GM12878 (cell line): ENCODE measurements at regions not wholly inside any gene's neighbourhood (a gene's known extent, or its start where the extent isn't known, plus 50 kb on each side); places are given as distances from the start of the nearest gene placed in this dataset.
"Not testable (repeated sequence)": the region's sequence is repeated elsewhere in the genome, so short reads cannot be mapped to it uniquely, and the experiment has no call there.

Source experiments
- ATAC-seq: fragments of 200-7000 bp; cut with Tn5 transposase; 3 replicates; pipeline ENCODE4 v1.9.1; 2020; ENCODE audit warnings: mild to moderate bottlenecking, moderate library complexity
- BruUV-seq: library from RNA; stranded (reverse); fragments of 400-500 nt; replicated peaks from 2 replicates; lab custom pipeline; 2021; lab: Mats Ljungman, UMichigan
- CTCF ChIA-PET: fragments of 300-600 bp; sonication (Branson Sonifier 250); formaldehyde crosslinking; extraction: SDS; loops from one replicate; lab custom pipeline; 2021; ENCODE audit warnings: inconsistent platforms; lab: Yijun Ruan, JAX
- POLR2A ChIA-PET: fragments of 350-600 bp; formaldehyde crosslinking; extraction: SDS; loops from one replicate; lab custom pipeline; 2021; ENCODE audit warnings: inconsistent platforms; lab: Charles Lee
- RAD21 ChIA-PET: fragments of 300-600 bp; sonication (Branson Sonifier 250); formaldehyde crosslinking; loops from one replicate; lab custom pipeline; 2023; ENCODE audit warnings: antibody characterized with exemption; ENCODE audit not compliant: unreplicated experiment; lab: Charles Lee
- SMC1A ChIA-PET: fragments of 300-600 bp; sonication (Branson Sonifier 250); formaldehyde crosslinking; loops from one replicate; lab custom pipeline; 2023; ENCODE audit not compliant: unreplicated experiment, uncharacterized antibody; lab: Charles Lee
- DNase-seq: peaks from one replicate; pipeline ENCODE4 v3.0.0-alpha.2; 2011; ENCODE audit warnings: low read depth, low spot score
- FAIRE-seq: peaks from 3 replicates; lab custom pipeline; 2011; peaks lifted over from hg19 to GRCh38; lab: Jason Lieb, UNC
- H2AFZ ChIP-seq: 2 replicates; pipeline ENCODE4 v1.6.0; 2011; ENCODE audit warnings: low read depth, low read length, control low read depth; ENCODE audit not compliant: control insufficient read depth
- H3K27ac ChIP-seq: 2 replicates; pipeline ENCODE4 v1.5.1; 2011; ENCODE audit warnings: control low read depth; ENCODE audit not compliant: control insufficient read depth, insufficient read depth
- H3K27me3 ChIP-seq, 2 experiments: replicated peaks in 1 of 2; 2 replicates each; pipeline versions ENCODE4 v1.6.0 to v1.6.1; 2011; ENCODE audit warnings: low read length in 1 of 2; ENCODE audit not compliant: control insufficient read depth in 2 of 2, insufficient read depth in 2 of 2
- H3K36me3 ChIP-seq, 2 experiments: 2 replicates each; pipeline ENCODE4 v1.5.1; 2011; ENCODE audit warnings: low read length in 1 of 2; ENCODE audit not compliant: control insufficient read depth in 2 of 2, insufficient read depth in 2 of 2
- H3K4me1 ChIP-seq: 2 replicates; pipeline ENCODE4 v1.6.1; 2011; ENCODE audit warnings: mild to moderate bottlenecking, low read length, moderate library complexity, mixed read lengths; ENCODE audit not compliant: control insufficient read depth, insufficient read depth
- H3K4me2 ChIP-seq: 2 replicates; pipeline ENCODE4 v1.6.0; 2011; ENCODE audit warnings: control low read depth; ENCODE audit not compliant: control insufficient read depth, insufficient read depth
- H3K4me3 ChIP-seq: fragments of 200-600 bp; sonication (generic); 2 replicates; pipeline ENCODE4 v1.5.1; 2016
- H3K79me2 ChIP-seq: 2 replicates; pipeline ENCODE4 v1.6.0; 2011; ENCODE audit warnings: low read length; ENCODE audit not compliant: control insufficient read depth, insufficient read depth
- H3K9ac ChIP-seq: 2 replicates; pipeline ENCODE4 v1.8.0; 2011; ENCODE audit warnings: low read length, control low read depth, mixed read lengths; ENCODE audit not compliant: control insufficient read depth, insufficient read depth
- H3K9me3 ChIP-seq: replicated peaks from 3 replicates; pipeline ENCODE4 v1.5.1; 2011; ENCODE audit warnings: mild to moderate bottlenecking, low read length; ENCODE audit not compliant: control insufficient read depth, insufficient read depth
- H4K20me1 ChIP-seq: 2 replicates; pipeline ENCODE4 v1.6.0; 2011; ENCODE audit not compliant: control insufficient read depth, insufficient read depth
- IKZF1 ChIP-seq: fragments of 450-650 bp; conservative IDR thresholded peaks from 2 replicates; pipeline ENCODE4 v1.6.1; 2017; ENCODE audit warnings: antibody characterized with exemption, mild to moderate bottlenecking
- PBX3 ChIP-seq: IDR thresholded peaks from 2 replicates; pipeline ENCODE4 v1.6.1; 2011; ENCODE audit warnings: mild to moderate bottlenecking, low read depth, low read length, moderate library complexity; ENCODE audit not compliant: insufficient replicate concordance
- WGBS: methylation state at CpG from one replicate; pipeline ENCODE4 v1.1.6; 2016; ENCODE audit warnings: low lambda C conversion rate; ENCODE audit not compliant: insufficient replicate concordance, insufficient coverage; ENCODE audit errors: missing lambda C conversion rate; 5-methylcytosine and 5-hydroxymethylcytosine counted together
- in situ Hi-C: fragments of 300-500 bp; cut with MboI; formaldehyde crosslinking; loops from 9 replicates; pipeline ENCODE4 v1.14.3; 2018; ENCODE audit warnings: mixed read lengths
- intact Hi-C: fragments of 100-400 bp; cut with micrococcal nuclease; formaldehyde crosslinking; loops from one replicate; pipeline ENCODE4 v1.14.2; 2022; ENCODE audit not compliant: unreplicated experiment

- H3K36me3 ChIP-seq, H3K27me3 ChIP-seq, CTCF ChIA-PET, H3K27ac ChIP-seq, DNase-seq, H4K20me1 ChIP-seq, H3K9ac ChIP-seq, H3K79me2 ChIP-seq, RAD21 ChIA-PET, SMC1A ChIA-PET, H3K9me3 ChIP-seq, H2AFZ ChIP-seq, BruUV-seq, POLR2A ChIA-PET, H3K4me3 ChIP-seq, ATAC-seq, H3K4me2 ChIP-seq, FAIRE-seq, in situ Hi-C loops: not testable (repeated sequence)
- WGBS, result 31% methylated on average over 7 of the region's 7 CpGs
- intact Hi-C loops, result loop anchor here (5.0 kb wide), 2 partner anchors 58 to 72 kb away; no protein-coding TSS in a partner anchor
- H3K4me1 ChIP-seq, result peaks cover 12% of the 10 kb centered on the region
These were observed 115.6 kb upstream of the SLC4A7 start for GRCh38 chr3:27599741-27600140.

- Histone ChIP-seq H3K4me1 (peaks cover 13% of the 10 kb centered on the region), H3K9me3 (peaks cover 8% of the 10 kb centered on the region; the same call in 2 of the 3 replicates), H3K9ac (no peak overlapping the region), H3K27ac (no peak overlapping the region), H4K20me1 (no peaks in the 10 kb centered on the region), H3K4me3 (no peak overlapping the region), H2AFZ (no peak overlapping the region), H3K4me2 (no peak overlapping the region), H3K27me3 (no peaks in the 10 kb centered on the region; a peak in 1 of 4 replicates), H3K36me3 (no peaks in the 10 kb centered on the region), H3K79me2 (no peaks in the 10 kb centered on the region)
- WGBS, result 6% methylated on average over 1 of the region's 1 CpG
- BruUV-seq, result no TSS peak
- ATAC-seq (peak; percentile 74), FAIRE-seq (no peak), DNase-seq (no peak)
- TF ChIP-seq PBX3 (no peak), IKZF1 (peak; percentile 18; the same call in 1 of the 2 replicates)
- in situ Hi-C loops (no loop called here), intact Hi-C loops (loop anchor here (1.0 to 5.0 kb wide), 3 partner anchors 60 to 113 kb away; partner anchors contain the start of gene SLC4A7)
- ChIA-PET POLR2A (interaction anchor here (0.5 kb wide), 1 partner anchor 11 kb away, joined by 3 read pairs; no protein-coding TSS in a partner anchor), SMC1A (no interaction called here), RAD21 (no interaction called here), CTCF (no interaction called here)
These were observed 112.7 kb upstream of the SLC4A7 start for GRCh38 chr3:27596921-27597320.
